Type B pancreatic cell (in vitro differentiated cells): ENCODE measurements at regions not wholly inside any gene's neighbourhood (a gene's known extent, or its start where the extent isn't known, plus 50 kb on each side); places are given as distances from the start of the nearest gene placed in this dataset.

Experiments
- DNase-seq: peaks from one replicate; pipeline ENCODE4 v3.0.0; 2021; ENCODE audit warnings: mixed read lengths; ENCODE audit not compliant: unreplicated experiment; ENCODE audit errors: extremely low spot score
- H3K27ac Mint-ChIP-seq: 2 replicates; pipeline ENCODE4 v1.8.0; 2021; ENCODE audit warnings: mild to moderate bottlenecking, mixed read lengths
- H3K27me3 Mint-ChIP-seq: 2 replicates; pipeline ENCODE4 v1.8.0; 2021; ENCODE audit warnings: mixed read lengths
- H3K36me3 Mint-ChIP-seq: 2 replicates; pipeline ENCODE4 v1.8.0; 2021; ENCODE audit warnings: mixed read lengths
- H3K4me1 Mint-ChIP-seq: one replicate; pipeline ENCODE4 v1.8.0; 2021; ENCODE audit warnings: mixed read lengths; ENCODE audit not compliant: unreplicated experiment
- H3K4me3 Mint-ChIP-seq: 2 replicates; pipeline ENCODE4 v1.8.0; 2021; ENCODE audit warnings: mild to moderate bottlenecking, mixed read lengths
- H3K9me3 Mint-ChIP-seq: 2 replicates; pipeline ENCODE4 v1.8.0; 2021; ENCODE audit warnings: mixed read lengths
- TF ChIP-seq, protein P1 (sequence below): fragments of 200-600 bp; sonication (generic); conservative IDR thresholded peaks from 2 replicates; pipeline ENCODE4 v1.5.0; 2021; ENCODE audit warnings: antibody characterized with exemption, mild to moderate bottlenecking

DNA sequence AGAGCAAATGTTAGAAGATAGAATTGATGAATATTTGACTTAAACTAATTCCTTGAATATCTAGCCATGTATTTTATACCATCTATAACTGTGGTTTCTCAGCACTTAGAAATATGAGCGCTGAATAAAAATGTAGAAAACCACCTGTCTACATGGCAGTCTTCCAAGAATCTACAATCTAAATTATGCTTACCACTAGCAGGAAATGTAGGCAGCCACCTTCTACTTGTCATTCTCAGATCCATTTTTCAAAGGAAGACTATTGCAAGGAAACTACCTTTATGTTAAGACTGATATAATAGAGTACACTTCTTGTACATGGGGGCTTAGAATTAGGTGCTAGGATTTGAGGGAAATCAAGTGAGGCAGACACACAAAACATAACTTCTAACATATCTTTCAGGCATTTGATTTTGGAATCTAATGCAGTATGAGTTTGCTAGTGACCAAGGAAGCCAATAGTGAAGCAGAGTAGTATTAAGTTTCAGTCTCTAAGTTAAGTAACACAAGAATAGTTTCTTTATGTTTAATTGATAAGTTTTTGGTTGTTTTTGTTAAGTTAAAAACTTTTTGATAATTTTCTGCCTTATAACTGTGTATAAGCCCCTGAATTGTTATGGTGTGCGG, 175.9 kb upstream of the ITGA4 start:
- H3K27me3 Mint-ChIP-seq: peaks cover 3% of the 10 kb centered on the region
- no peaks in the 10 kb centered on the region for H3K9me3 Mint-ChIP-seq
- no peak overlapping the region for H3K4me3 Mint-ChIP-seq
- H3K4me1 Mint-ChIP-seq: peaks cover 6% of the 10 kb centered on the region
- H3K27ac Mint-ChIP-seq: no peak overlapping the region
- TF ChIP-seq, protein P1, sequence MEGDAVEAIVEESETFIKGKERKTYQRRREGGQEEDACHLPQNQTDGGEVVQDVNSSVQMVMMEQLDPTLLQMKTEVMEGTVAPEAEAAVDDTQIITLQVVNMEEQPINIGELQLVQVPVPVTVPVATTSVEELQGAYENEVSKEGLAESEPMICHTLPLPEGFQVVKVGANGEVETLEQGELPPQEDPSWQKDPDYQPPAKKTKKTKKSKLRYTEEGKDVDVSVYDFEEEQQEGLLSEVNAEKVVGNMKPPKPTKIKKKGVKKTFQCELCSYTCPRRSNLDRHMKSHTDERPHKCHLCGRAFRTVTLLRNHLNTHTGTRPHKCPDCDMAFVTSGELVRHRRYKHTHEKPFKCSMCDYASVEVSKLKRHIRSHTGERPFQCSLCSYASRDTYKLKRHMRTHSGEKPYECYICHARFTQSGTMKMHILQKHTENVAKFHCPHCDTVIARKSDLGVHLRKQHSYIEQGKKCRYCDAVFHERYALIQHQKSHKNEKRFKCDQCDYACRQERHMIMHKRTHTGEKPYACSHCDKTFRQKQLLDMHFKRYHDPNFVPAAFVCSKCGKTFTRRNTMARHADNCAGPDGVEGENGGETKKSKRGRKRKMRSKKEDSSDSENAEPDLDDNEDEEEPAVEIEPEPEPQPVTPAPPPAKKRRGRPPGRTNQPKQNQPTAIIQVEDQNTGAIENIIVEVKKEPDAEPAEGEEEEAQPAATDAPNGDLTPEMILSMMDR: no peak
- H3K36me3 Mint-ChIP-seq: no peaks in the 10 kb centered on the region
- DNase-seq: no peak

DNA sequence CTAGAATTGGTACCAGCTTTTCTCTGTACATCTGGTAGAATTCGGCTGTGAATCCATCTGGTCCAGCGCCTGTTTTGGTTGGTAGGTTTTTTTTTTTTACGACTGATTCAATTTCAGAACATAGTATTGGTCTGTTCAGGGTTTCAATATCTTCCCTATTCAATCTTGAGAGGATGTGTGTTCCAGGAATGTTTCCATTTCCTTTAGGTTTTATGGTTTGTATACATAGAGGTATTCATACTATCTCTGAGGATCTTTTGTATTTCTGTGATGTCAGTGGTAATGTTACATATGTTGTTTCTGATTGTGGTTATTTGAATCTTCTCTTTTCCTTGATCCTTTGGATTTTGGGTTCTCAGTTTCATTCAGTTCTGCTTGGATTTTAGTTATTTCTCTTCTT, 172.1 kb upstream of the ITGA4 start:
- Mint-ChIP-seq H3K36me3 (no peaks in the 10 kb centered on the region), H3K9me3 (no peaks in the 10 kb centered on the region), H3K27me3 (peaks cover 3% of the 10 kb centered on the region), H3K4me3 (no peak overlapping the region), H3K4me1 (peaks cover 5% of the 10 kb centered on the region), H3K27ac (no peak overlapping the region)
- DNase-seq: no peak
- TF ChIP-seq, protein P1: no peak

DNA sequence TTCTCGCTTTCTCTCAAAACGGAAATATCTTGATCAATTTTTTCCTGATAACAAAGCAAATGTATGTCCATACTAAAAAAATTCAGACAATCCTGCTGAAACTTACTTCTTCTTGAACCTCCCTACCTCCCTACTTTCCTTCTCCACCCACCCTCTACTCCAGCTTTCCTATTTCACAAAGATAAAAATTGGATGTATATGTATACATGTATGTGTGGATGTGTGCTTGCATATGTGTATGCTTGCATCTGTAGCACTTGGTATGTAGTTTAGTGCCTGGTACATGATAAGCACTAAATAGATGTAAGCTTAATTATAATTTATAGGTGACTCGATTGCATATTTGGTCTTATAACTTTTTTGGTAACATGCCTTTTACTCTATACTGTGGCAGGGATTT, 167.5 kb upstream of the ITGA4 start:
- Mint-ChIP-seq H3K4me3 (no peak overlapping the region), H3K4me1 (no peaks in the 10 kb centered on the region), H3K9me3 (no peaks in the 10 kb centered on the region)

DNA sequence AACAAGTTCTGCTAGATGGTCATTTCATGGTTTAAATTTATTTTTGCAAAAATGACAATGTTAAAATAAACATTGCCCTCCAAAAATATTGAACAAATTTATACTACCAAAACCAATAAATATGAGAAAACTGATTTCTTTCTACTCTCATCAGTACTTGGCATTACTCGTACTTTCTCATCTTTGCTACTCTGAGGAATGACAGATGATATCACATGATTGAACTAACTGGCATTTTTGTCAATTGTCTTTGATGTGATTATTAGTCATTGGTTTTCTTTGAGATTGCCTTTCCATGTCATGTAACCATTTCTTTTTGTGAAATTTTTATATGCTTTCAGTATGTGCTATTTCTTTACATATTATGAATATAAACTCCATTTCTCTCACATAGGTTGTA, 167.0 kb upstream of the ITGA4 start:
- Mint-ChIP-seq H3K27me3 (no peaks in the 10 kb centered on the region), H3K4me1 (no peaks in the 10 kb centered on the region)
- DNase-seq: no peak

More for the DNA sequence above, 167.5 kb upstream of the ITGA4 start:
- no peak for DNase-seq
- no peaks in the 10 kb centered on the region for H3K27me3 Mint-ChIP-seq
- TF ChIP-seq, protein P1: no peak
- H3K36me3 Mint-ChIP-seq: no peaks in the 10 kb centered on the region
- H3K27ac Mint-ChIP-seq: no peak overlapping the region

DNA sequence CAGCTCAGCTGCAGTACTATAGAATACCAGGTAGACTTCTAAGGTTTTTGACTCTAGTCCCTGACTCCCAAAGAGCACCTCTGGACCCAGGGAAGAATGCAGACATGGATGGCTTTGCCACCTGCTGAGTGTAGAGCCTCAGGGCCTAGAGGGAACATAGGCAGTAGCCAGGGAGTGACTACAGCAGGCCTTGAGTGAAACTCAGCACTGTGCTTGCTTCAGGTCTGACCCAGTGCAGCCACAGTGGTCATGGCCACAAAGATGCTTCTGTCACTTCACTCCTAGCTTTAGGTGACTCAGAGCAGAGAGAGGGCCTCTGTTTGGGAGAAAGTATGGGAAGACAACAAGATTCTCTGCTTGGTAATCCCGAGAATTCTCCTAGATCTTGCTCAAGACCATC, 162.2 kb upstream of the ITGA4 start:
- no peak overlapping the region for H3K4me3 Mint-ChIP-seq
- peaks cover 10% of the 10 kb centered on the region for H3K9me3 Mint-ChIP-seq
- no peak for DNase-seq
- H3K27me3 Mint-ChIP-seq: no peaks in the 10 kb centered on the region
- no peak overlapping the region for H3K27ac Mint-ChIP-seq
- H3K36me3 Mint-ChIP-seq: no peaks in the 10 kb centered on the region
- no peaks in the 10 kb centered on the region for H3K4me1 Mint-ChIP-seq
- TF ChIP-seq, protein P1: no peak

More for the DNA sequence above, 167.0 kb upstream of the ITGA4 start:
- Mint-ChIP-seq H3K27ac (no peak overlapping the region), H3K36me3 (no peaks in the 10 kb centered on the region), H3K4me3 (no peak overlapping the region), H3K9me3 (no peaks in the 10 kb centered on the region)
- TF ChIP-seq, protein P1: no peak
